NCI-H446 (cell line): ENCODE measurements at regions not wholly inside any gene's neighbourhood (a gene's known extent, or its start where the extent isn't known, plus 50 kb on each side); places are given as distances from the start of the nearest gene placed in this dataset.
"Not testable (repeated sequence)": the region's sequence is repeated elsewhere in the genome, so short reads cannot be mapped to it uniquely, and the experiment has no call there.

ENCODE experiments used
- DNase-seq, 2 experiments: peaks; one replicate each; lab custom pipeline; 2025; lab: John Stamatoyannopoulos, UW

DNA sequence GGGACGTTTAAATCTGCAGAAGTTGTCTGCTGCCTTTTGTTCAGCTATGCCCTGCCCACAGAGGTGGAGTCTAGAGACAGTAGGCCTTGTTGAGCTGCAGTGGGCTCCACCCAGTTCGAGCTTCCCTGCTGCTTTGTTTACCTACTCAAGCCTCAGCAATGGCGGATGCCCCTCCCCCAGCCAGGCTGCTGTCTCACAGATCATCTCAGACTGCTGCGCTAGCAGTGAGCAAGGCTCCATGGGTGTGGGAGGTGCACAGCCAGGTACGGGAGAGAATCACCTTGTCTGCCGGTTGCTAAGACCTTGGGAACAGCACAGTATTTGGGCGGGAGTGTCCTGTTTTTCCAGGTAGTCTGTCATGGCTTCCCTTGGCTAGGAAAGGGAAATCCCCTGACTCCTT is 114.3 kb upstream of the PALM2AKAP2 start:
- not testable (repeated sequence) for DNase-seq

DNA sequence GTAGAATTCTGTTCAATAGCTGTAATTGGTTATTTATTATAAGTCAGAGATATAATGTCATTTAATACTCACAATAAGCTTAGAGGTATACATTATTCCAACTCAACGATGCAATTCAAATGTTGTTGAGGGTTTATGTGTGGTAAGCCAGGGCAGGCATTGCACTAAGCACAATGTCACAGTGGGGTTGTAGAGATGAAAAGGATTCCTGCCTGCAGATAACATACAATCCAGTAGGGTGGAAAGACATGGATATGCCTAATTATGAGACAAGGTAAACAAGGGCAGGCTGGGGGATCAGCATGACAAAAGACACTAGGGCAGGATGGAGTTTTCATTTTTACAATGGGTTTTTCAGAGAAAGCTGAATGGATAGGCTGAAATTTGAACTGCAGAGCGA is 98.7 kb upstream of the PALM2AKAP2 start:
- DNase-seq = no peak

- DNase-seq = no peak
Observed at GRCh38 chr9:109682227-109682626, 97.8 kb upstream of the PALM2AKAP2 start.

DNA sequence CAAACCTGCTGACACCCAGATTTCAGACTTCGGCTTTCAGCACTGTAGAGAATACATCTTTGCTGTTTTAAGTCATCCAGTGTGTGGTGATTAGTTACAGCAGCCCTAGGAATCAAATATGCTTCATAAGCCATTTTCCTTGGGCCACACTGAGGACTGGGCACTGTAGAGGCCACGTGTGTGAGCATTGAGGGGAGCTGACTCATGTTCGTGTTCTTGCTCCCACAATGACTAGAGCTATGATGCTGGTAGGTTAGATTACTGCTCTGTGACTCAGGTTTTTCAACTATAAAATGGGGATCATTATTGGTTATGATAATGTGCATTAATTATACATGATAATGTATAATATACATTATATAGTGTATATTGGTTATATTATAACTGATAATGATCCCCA is 96.5 kb upstream of the PALM2AKAP2 start:
- no peak for DNase-seq

- DNase-seq = no peak
Observed at GRCh38 chr9:109689701-109690100, 90.3 kb upstream of the PALM2AKAP2 start.

GRCh38 chr9:109699019-109699418 is 81.0 kb upstream of the PALM2AKAP2 start:
- no peak for DNase-seq

DNA sequence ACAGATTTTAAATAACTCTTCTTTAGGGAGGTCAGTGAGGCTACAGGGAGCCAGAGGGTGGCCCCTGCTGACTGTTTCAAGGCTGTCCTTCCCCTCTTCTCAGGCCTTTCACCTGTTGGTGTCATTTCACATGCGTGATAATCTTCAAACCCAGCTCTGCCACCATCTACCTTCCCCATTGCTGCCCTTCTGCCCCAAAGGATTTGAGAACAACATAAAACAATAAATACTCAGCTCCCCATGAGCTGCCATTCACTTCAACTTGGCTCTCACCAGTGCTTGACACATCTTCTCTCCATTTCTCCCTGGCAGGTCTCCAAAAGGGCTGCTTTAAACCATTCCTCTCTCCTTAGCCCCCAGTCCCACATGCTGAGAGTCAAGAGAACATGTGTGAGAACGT is 75.5 kb upstream of the PALM2AKAP2 start:
- peak in 1 of 2 experiments; percentile 29 for DNase-seq

DNA sequence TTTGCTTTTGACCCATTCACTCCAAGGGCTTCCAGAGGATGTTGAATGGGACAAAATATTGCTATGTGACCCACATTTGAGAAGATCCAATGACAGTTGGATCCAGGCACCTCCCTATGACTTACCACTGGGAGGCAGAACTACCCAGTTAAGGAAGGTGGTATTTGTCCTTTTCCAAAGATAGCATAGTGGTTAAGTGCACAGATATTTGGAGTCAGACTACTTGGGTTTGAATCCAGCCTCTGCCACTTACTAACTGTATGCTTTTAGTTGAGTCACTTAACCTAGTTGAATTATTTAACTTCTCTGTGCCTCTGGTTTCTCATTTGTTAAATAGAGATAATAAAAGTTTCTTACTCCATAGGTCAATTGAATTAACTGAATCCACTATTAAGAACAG is 74.5 kb upstream of the PALM2AKAP2 start:
- peak in 1 of 2 experiments; percentile 14 for DNase-seq

GRCh38 chr9:109707355-109707754 is 72.6 kb upstream of the PALM2AKAP2 start:
- no peak for DNase-seq

GRCh38 chr9:109708451-109708945 is 71.5 kb upstream of the PALM2AKAP2 start:
- no peak for DNase-seq

DNA sequence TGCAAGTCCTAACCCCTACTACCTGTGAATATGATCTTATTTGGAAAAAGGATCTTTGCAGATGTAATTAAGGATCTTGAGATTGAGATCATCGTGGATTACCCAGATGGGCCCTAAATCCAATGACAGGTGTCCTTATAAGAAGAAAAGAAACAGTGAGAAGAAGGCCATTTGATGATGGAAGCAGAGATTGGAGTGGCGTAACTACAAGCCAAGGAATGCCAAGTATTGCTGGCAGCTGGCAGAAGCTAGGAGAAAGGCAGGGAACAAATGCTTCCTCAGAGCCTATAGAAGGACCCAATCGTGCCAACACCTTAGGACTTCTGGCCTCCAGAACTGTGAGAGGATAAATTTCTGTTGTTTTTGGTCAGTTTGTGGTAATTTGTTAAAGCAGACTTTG is 70.1 kb upstream of the PALM2AKAP2 start:
- no peak for DNase-seq

DNA sequence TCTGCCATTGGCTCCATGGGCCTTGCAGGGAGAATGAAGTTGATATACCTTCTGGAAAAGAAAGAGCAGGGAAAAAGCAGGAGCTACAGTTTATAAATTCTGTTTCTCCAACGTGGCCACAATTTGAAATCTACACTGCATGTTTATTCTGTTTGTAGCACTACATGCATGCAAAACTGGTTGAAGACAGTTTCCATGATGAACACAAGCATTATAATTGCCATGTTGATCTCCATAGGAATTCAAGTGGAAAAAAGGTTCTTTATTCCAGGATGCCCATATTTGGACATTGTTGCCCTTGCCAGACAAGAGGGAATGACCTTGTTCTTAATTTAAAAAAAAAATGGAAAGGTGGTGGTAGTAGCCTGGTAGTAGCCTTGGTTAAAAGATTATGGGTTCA is 69.2 kb upstream of the PALM2AKAP2 start:
- DNase-seq = no peak

GRCh38 chr9:109715344-109715743 is 64.7 kb upstream of the PALM2AKAP2 start:
- no peak for DNase-seq

DNA sequence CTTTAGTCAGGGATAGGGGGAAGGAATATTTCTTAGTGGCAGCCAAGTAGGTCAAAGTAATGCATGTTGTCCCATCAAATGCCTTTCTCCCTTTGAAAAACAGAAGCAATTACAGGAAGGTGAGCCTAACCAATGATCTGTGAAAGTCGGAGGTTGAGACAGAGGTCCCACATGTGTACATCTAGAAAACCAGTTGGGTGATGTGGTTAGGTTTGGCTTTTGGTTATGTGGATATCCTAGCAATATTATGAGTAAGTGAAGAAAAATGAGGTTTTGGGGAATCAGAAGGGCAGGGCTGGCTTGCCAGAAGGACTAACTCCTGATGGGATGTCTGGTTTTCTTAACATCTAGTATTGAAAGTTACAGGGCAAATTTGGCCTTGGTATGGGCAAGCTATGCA is 63.4 kb upstream of the PALM2AKAP2 start:
- no peak for DNase-seq

- no peak for DNase-seq
Observed at GRCh38 chr9:109717342-109717741, 62.7 kb upstream of the PALM2AKAP2 start.

DNA sequence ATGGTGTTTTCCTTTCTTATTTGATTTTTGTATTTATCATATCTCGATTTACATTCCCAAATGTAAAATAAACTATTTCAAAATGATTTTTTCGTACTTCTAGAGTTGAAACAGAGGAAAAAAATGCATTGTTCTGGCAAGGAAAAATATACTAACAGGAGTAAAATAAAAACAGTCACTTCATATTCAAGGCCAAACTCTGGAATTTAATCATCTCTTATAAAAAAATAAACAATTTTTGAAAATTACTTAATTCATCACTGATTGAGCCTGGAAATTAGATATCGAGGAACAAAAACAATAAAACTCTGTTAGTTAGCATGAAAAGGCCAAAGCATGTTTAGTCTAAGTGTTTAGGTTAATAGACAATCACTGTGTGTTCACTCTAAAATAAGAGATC is 61.1 kb upstream of the PALM2AKAP2 start:
- DNase-seq = no peak

- DNase-seq = no peak
Observed at GRCh38 chr9:109721001-109721400, 59.0 kb upstream of the PALM2AKAP2 start.

DNA sequence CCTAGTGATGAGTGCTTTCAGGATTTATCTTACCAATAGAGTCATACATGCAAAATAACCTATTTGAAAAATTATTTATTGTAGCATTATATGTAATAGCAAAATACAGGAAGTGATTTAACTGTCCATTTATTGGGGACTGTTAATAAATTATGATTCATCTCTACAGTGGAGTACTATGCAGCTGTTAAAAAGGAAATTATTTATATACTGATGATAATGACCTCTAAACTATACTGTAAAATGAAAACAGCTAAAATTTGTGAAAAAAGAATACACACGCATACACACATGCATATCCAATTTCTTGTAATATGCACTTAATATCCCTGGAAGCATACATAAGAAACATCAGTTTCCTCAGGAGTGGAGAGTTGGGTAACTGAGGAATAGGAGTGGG is 58.0 kb upstream of the PALM2AKAP2 start:
- no peak for DNase-seq

DNA sequence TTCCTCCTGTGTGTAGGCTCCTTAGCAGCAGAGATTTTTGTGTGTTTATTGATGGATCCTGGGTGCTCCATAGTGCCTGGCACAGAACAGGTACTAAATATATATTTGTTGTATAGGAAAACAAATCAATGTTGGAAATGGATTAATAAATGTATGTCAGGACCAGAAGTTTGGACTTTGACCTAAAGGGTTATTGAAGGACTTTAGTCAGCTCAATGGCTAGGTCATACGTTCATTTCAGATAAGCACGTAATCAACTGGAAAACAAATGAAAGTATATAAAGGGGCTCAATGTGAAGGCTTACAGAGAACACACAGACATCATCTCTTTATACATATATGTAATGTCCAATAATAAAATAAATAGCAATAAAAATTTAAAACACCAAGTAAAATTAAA is 56.2 kb upstream of the PALM2AKAP2 start:
- no peak for DNase-seq

- no peak for DNase-seq
Observed at GRCh38 chr9:109725460-109725859, 54.5 kb upstream of the PALM2AKAP2 start.

- no peak for DNase-seq
Observed at GRCh38 chr9:109726119-109726518, 53.9 kb upstream of the PALM2AKAP2 start.

DNA sequence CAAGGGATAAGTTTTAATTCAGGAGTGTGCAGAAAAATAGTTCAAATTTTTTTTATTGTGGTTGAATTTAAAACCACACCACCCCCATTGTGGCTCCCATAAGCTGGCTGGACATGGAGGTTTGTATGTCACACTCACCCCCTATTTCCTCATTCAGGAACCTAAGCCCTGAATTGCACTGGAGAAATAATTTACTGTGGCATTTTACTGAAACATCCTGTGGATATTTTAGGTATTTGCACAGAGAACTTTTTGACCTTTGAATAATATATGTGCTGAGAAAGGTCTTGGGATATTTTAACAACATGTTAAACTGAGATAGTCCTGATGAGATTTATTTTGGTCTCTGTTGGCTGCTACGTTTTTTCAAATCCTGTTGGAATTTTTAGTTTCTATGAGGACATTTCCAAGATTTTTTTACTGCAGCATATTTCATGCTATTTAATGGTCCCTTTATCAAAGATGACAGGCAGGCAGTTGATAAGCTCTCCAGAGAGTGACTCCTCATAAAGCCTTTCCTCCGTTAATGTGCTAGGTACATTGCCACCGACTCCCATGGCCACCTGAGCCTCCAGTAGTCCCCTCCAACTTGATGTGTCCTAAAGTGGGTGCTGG is 51.2 kb upstream of the PALM2AKAP2 start:
- DNase-seq = no peak

GRCh38 chr9:109729513-109729912 is 50.5 kb upstream of the PALM2AKAP2 start:
- no peak for DNase-seq
